SU-DHL-6 (cell line): ENCODE measurements at regions not wholly inside any gene's neighbourhood (a gene's known extent, or its start where the extent isn't known, plus 50 kb on each side); places are given as distances from the start of the nearest gene placed in this dataset.

Experiments
- H2AFZ ChIP-seq: fragments of 200-600 bp; sonication (generic); 2 replicates; pipeline ENCODE4 v1.6.1; 2014; ENCODE audit warnings: low read depth, mild to moderate bottlenecking, moderate library complexity, mixed read lengths, antibody characterized with exemption, low read length; ENCODE audit not compliant: severe bottlenecking
- H3F3A ChIP-seq: fragments of 200-600 bp; shearing (Covaris generic); 2 replicates; pipeline ENCODE4 v1.6.0; 2016; ENCODE audit warnings: antibody characterized with exemption, mild to moderate bottlenecking; ENCODE audit not compliant: insufficient read depth
- H3K27ac ChIP-seq: fragments of 200-600 bp; sonication (generic); 2 replicates; pipeline ENCODE4 v1.5.1; 2016; ENCODE audit warnings: low read depth, mild to moderate bottlenecking, low read length, moderate library complexity, mixed read lengths
- H3K27me3 ChIP-seq: fragments of 200-600 bp; sonication (generic), shearing (Covaris generic); 2 replicates; pipeline ENCODE4 v1.6.0; 2014; ENCODE audit warnings: mild to moderate bottlenecking, low read length
- H3K36me3 ChIP-seq: fragments of 200-600 bp; sonication (generic); 2 replicates; pipeline ENCODE4 v1.6.1; 2014; ENCODE audit warnings: mild to moderate bottlenecking, low read length, mixed read lengths
- H3K4me2 ChIP-seq: fragments of 300-600, 200-600 bp; shearing (Covaris generic), sonication (generic); 2 replicates; pipeline ENCODE4 v1.6.0; 2014; ENCODE audit warnings: low read length, low read depth, mild to moderate bottlenecking; ENCODE audit not compliant: poor library complexity, severe bottlenecking
- H3K4me3 ChIP-seq: fragments of 200-600 bp; sonication (generic); 2 replicates; pipeline ENCODE4 v1.5.1; 2014; ENCODE audit warnings: antibody characterized with exemption, low read length, mild to moderate bottlenecking, mixed read lengths; ENCODE audit not compliant: insufficient read depth, poor library complexity, severe bottlenecking
- H3K79me2 ChIP-seq: fragments of 200-600 bp; sonication (generic); 2 replicates; pipeline ENCODE4 v1.6.1; 2014; ENCODE audit warnings: mild to moderate bottlenecking, low read length, moderate library complexity; ENCODE audit not compliant: insufficient read depth
- H3K9ac ChIP-seq: fragments of 200-600 bp; sonication (generic); 2 replicates; pipeline ENCODE4 v1.7.0; 2014; ENCODE audit warnings: mild to moderate bottlenecking, low read length
- H3K9me2 ChIP-seq: fragments of 200-600 bp; sonication (generic); replicated peaks from 2 replicates; pipeline ENCODE4 v1.6.1; 2014; ENCODE audit warnings: low read length; ENCODE audit not compliant: insufficient read depth
- H3K9me3 ChIP-seq: fragments of 200-600 bp; sonication (generic); 2 replicates; pipeline ENCODE4 v1.6.1; 2014; ENCODE audit warnings: low read length, mixed read lengths; ENCODE audit not compliant: insufficient read depth
- H4K20me1 ChIP-seq: fragments of 200-600 bp; sonication (generic); 2 replicates; pipeline ENCODE4 v1.6.1; 2014; ENCODE audit warnings: low read depth, mild to moderate bottlenecking, antibody characterized with exemption, low read length, moderate library complexity, mixed read lengths
- EZH2phosphoT487 ChIP-seq: fragments of 200-600 bp; sonication (generic), shearing (Covaris generic); conservative IDR thresholded peaks from 2 replicates; pipeline ENCODE4 v1.6.1; 2018; ENCODE audit warnings: mild to moderate bottlenecking, antibody characterized with exemption, low read length, moderate library complexity, mixed read lengths
- TF ChIP-seq, protein P1 (sequence below): fragments of 200-600 bp; sonication (generic); IDR thresholded peaks from one replicate; pipeline ENCODE4 v1.5.1; 2017; ENCODE audit warnings: antibody characterized with exemption, mild to moderate bottlenecking, low read length, moderate library complexity; ENCODE audit not compliant: insufficient read depth, poor library complexity, severe bottlenecking

DNA sequence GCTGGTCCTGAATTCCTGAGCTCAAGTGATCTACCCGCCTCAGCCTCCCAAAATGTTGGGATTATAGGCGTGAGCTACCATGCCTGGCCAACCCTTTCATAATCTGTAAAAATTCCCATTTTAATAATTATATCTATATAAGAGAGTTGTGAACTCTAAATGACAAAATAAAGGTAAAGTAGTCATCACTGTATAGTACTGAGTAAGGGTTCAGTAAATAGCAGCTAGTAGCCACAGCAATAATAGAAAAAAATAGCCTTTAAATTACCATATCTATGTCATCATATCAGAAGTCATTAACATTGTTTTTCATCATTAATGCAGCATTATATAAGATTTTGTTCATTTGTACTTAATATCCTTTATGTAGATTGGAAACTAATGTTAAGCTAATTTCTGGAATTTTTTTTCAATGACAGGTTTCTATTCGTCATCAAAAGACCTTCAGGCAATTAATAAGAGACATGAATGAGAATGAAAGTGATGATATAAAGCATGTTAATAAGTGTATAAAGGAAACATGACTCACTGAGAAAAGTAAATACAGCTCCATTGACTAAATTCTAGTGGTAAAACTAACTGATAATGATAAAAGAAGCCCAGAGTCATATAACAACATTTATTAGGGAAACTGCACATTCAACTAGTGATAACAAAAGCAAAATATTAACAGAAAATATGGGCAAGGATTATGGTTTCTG lies 85.9 kb upstream of the UGT8 start:
- Histone ChIP-seq H3K36me3 (no peaks in the 10 kb centered on the region), H2AFZ (no peak overlapping the region), H3K27ac (no peak overlapping the region), H3K79me2 (no peaks in the 10 kb centered on the region), H3K9me3 (no peaks in the 10 kb centered on the region), H3K9me2 (no peaks in the 10 kb centered on the region), H4K20me1 (no peaks in the 10 kb centered on the region), H3K4me2 (no peak overlapping the region), H3F3A (no peaks in the 10 kb centered on the region), H3K4me3 (no peak overlapping the region), H3K9ac (no peak overlapping the region), H3K27me3 (no peaks in the 10 kb centered on the region)
- TF ChIP-seq, protein P1, sequence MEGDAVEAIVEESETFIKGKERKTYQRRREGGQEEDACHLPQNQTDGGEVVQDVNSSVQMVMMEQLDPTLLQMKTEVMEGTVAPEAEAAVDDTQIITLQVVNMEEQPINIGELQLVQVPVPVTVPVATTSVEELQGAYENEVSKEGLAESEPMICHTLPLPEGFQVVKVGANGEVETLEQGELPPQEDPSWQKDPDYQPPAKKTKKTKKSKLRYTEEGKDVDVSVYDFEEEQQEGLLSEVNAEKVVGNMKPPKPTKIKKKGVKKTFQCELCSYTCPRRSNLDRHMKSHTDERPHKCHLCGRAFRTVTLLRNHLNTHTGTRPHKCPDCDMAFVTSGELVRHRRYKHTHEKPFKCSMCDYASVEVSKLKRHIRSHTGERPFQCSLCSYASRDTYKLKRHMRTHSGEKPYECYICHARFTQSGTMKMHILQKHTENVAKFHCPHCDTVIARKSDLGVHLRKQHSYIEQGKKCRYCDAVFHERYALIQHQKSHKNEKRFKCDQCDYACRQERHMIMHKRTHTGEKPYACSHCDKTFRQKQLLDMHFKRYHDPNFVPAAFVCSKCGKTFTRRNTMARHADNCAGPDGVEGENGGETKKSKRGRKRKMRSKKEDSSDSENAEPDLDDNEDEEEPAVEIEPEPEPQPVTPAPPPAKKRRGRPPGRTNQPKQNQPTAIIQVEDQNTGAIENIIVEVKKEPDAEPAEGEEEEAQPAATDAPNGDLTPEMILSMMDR = no peak
- TF ChIP-seq EZH2phosphoT487 = no peak

DNA sequence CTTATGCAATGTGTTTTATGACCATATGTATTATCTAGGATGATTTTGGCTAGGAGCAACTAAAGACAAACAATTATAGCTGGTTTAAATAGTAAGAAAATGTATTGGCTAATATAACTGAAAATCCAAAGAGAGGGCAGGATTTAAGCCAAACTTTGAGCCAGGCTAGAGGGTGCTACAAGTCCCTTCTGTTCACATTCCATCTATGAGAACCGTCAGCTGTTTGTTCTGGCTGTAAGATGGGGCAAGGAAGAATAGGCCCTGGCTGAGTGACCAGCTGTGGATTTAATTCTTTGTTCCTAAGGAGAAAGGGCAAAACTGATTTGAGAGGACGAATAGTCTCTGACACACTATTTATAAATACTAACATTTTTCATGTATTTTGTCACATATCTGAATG lies 79.2 kb upstream of the UGT8 start:
- H3K27ac ChIP-seq = no peak overlapping the region
- no peak overlapping the region for H3K9ac ChIP-seq
- H2AFZ ChIP-seq = no peak overlapping the region
- no peak overlapping the region for H3K4me3 ChIP-seq
- H3K4me2 ChIP-seq = no peak overlapping the region
- H3F3A ChIP-seq = no peaks in the 10 kb centered on the region
- no peaks in the 10 kb centered on the region for H3K79me2 ChIP-seq
- TF ChIP-seq EZH2phosphoT487 = no peak
- TF ChIP-seq, protein P1 = no peak
- H3K36me3 ChIP-seq = no peaks in the 10 kb centered on the region
- H3K9me2 ChIP-seq = no peaks in the 10 kb centered on the region
- no peaks in the 10 kb centered on the region for H4K20me1 ChIP-seq
- H3K9me3 ChIP-seq = no peaks in the 10 kb centered on the region
- H3K27me3 ChIP-seq = no peaks in the 10 kb centered on the region

DNA sequence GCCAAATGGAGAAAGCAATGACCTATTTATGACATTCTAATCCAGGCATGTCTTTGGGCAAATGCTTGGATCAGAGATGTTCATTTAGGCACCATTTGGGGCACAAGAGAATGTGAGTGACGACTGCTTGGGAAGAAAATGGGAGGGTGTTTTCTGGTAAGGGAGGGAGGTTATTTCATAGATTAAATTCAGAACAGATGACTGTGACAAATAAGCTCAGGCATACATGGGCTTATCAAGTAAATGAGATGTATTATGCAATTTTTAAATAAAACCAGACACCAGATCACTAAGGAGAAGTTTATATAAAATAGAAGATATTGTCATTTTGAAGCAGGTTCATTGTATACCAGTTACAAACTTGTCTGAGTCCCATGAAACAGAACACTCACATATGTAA lies 71.4 kb upstream of the UGT8 start:
- H3K27ac ChIP-seq = no peak overlapping the region
- no peaks in the 10 kb centered on the region for H3K36me3 ChIP-seq
- TF ChIP-seq EZH2phosphoT487 = no peak
- TF ChIP-seq, protein P1 = no peak
- no peak overlapping the region for H2AFZ ChIP-seq
- H3K27me3 ChIP-seq = no peaks in the 10 kb centered on the region
- H3K4me3 ChIP-seq = no peak overlapping the region
- no peaks in the 10 kb centered on the region for H3K79me2 ChIP-seq
- H3K9ac ChIP-seq = no peak overlapping the region
- no peaks in the 10 kb centered on the region for H3F3A ChIP-seq
- H3K4me2 ChIP-seq = no peak overlapping the region
- no peaks in the 10 kb centered on the region for H3K9me2 ChIP-seq
- H4K20me1 ChIP-seq = no peaks in the 10 kb centered on the region
- H3K9me3 ChIP-seq = no peaks in the 10 kb centered on the region
